GM18498 (cell line): ENCODE measurements at regions not wholly inside any gene's neighbourhood (a gene's known extent, or its start where the extent isn't known, plus 50 kb on each side); places are given as distances from the start of the nearest gene placed in this dataset.

Experiments used
- ATAC-seq: cut with Tn5 transposase; IDR thresholded peaks from one replicate; pipeline ENCODE4 v1.9.1; 2021; ENCODE audit warnings: mild to moderate bottlenecking, moderate library complexity; ENCODE audit not compliant: unreplicated experiment

DNA sequence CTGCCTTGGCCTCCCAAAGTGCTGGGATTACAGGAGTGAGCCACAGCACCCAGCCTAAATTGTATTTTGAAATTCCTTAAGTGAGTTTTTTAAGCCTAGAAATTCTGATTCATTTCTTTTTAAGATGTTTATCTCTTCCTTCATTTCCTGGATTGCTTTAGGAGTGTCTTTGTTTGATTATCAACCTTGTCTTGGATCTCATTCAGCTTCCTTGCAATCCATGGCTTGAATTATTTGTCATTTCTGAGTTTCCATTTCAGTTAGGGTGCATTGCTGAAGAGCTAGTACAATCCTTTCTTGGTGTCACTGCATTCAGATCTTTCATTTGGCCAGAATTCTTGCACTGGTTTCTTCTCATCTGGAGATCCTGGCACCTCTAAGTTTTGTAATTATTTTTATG lies 606.4 kb upstream of the ZNF804A start:
- ATAC-seq, result no peak

GRCh38 chr2:183993052-183993451 lies 605.3 kb upstream of the ZNF804A start:
- peak; percentile 51 for ATAC-seq

GRCh38 chr2:183995632-183996031 lies 602.7 kb upstream of the ZNF804A start:
- ATAC-seq, result no peak

DNA sequence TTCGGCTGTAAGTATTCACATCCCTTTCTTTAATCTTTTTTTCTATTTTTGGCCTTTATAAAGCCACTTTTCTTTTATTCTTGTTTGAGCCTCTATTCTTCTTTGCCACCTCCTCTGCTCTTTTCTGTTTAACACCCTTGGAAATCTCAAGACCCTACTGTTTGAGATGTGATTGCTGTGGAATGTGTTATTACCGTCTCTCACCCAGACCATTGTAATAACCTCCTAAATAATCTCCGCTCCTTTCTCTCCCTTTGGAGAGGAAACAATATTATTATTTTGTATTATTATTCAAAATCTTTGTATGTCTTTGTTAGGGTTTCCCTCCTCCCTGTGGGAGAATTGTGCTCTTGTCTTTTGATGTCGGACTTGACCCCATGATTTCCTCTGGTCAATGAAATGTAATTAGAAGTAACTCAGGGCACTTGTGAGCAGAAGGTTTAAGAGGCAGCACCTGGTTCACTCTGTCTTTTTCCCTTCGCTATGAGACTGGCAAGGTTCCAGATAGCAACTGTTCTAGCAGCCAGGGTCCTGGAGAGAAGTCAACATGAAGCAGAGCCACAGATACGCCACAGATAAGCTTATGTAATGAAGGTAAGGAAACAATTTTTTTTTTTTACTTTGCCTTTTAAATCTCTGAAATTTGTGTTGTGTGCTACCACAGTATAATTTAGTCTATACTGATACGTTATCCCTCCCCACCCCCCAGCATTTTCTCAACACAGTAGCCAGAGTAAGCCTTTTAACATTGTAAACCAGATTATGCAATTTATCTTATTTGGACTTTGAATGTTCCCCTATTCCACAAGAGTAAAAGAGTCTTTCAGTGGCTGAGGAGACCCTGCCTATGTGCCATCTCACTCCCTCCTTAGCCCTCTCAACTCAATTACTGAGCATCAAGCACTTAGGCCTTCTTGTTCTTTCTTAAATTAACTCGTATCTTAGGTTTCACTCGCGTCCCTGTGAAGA lies 601.2 kb upstream of the ZNF804A start:
- no peak for ATAC-seq

DNA sequence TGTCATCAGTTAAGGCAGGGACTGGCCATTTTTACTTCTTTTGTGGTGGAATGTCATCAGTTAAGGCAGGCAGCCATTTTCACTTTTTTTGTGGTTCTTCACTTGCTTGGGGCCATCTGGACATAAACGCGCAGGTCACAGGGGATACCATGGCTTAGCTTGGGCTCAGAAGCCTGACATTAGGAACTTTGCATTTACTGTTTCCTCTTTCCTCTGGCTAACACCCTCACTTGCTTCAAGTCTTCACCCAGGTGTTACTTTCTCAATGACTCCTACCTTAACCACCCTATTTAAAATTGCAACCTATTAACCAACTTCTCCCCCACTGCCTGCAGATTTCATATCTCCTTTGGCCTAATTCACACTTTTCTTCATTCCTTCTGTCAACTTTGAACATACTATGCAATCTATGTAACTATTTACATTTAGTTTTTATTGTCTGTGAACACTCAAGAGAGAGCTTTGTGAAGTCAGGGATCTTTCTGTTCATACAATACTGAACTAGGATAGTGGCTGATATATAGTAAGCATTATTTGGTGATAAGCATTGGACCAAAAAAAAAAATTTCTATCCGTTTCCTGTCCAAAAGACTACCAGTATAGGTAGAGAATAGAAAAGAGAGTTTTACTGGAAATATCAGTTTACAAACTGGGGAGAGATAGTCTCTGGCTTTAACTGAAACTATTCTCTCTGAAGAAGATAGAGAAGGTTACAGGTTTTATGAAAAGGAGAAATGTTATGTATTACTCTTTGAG lies 600.1 kb upstream of the ZNF804A start:
- ATAC-seq, result peak; percentile 96

GRCh38 chr2:183998797-183999190 lies 599.5 kb upstream of the ZNF804A start:
- ATAC-seq, result peak; percentile 31

DNA sequence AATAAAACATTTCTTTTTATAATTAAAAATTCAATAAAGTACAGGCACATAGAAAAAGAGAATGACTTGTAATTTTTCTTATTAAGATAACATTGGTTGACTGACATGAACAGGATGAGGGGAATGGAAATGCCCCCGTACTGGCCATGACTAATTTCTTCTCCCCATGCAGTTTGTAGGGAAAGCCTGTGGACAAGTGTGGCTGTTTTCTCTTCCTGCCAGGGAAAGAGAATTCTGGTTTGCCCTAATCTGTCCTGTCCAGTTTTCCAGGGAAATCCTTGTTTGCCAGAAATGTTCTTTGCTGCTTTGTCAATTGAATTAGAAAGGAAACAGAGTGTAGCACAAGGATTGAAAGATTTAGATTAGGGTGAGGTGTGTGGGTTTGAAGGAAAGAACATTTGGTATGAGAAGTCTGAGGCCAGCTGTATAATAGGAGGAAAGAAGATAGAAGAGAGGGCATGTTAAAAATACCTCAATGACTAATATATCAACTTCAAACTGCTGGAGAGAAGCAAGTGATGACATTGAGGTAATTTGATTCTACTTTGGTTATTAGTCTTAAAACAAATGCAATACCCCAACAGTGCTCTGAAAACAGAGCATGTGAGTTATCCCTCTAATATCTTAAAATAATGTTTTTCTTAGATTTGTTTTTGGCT lies 593.9 kb upstream of the ZNF804A start:
- peak; percentile 77 for ATAC-seq

DNA sequence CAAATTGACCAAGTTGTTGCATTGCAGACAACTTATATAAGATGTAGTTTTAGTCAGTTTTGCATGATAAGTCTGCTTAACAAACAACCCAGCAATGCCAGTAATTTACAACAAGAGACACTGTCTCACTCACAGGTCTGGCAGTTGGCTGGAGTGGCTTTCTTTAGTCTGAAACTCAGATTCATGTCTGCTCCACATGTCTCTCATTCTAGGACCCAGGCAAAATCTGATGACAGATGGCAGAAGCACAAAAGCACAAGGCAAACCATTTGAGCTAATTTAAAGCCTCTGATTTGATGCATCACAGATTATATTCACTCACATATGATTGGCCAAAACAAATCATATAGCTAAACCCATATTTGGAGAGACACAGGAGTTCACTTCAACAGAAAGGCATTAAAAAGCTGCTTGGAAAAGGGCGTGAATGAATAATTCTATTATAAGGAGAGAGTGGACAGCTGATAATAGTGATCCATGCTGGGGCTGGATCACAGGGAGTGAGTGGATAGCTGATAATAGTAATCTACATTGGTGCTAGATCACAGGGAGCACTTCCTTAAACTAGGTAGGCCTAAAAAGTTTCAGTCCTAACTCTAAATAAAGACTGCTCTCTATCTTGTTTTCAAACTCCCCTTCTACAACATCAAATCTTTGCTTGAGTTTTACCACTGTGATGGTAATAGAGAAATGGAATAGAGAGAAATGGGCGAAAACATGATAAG lies 593.2 kb upstream of the ZNF804A start:
- ATAC-seq, result peak; percentile 46

DNA sequence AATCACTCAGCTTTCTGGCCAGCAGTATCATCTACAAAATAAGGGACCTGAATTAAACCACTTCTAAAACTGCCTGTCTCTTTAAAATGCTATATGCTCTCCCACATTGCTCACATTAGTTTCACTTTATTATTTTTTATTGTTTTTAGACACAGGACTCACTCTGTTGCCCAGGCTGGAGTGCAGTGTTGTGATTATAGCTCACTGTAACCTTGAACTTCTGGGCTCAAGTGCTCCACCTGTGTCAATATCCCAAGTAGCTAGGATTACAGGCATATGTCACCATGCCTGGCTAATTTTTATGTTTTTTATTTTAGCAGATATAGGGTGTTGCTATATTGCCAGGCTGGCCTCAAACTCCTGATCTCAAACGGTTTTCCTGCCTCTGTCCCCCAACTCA lies 591.3 kb upstream of the ZNF804A start:
- ATAC-seq, result no peak

- no peak for ATAC-seq
These were observed 571.4 kb upstream of the ZNF804A start for GRCh38 chr2:184026961-184027360.

DNA sequence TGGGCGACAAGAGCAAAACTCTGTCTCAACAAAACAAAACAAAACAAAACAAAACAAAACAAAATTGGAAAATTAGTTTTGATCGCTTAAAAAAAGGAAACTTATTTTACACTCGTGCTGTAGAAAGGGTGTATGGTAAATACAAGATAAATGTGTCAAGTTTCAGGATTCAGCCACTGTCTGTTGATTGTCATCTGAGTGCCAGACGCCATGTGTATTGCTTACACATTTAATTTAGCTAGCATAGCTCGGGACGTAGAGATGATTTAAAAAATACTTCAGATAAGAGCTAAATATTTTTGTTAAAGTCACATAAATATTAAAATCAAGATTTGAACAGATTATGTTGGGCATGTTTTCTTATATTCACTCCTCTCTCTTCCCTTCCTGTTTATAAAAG lies 568.1 kb upstream of the ZNF804A start:
- ATAC-seq, result no peak

GRCh38 chr2:184030989-184031388 lies 567.3 kb upstream of the ZNF804A start:
- no peak for ATAC-seq

- ATAC-seq, result no peak
These were observed 566.8 kb upstream of the ZNF804A start for GRCh38 chr2:184031402-184032147.

- ATAC-seq, result no peak
These were observed 565.3 kb upstream of the ZNF804A start for GRCh38 chr2:184032983-184033382.

DNA sequence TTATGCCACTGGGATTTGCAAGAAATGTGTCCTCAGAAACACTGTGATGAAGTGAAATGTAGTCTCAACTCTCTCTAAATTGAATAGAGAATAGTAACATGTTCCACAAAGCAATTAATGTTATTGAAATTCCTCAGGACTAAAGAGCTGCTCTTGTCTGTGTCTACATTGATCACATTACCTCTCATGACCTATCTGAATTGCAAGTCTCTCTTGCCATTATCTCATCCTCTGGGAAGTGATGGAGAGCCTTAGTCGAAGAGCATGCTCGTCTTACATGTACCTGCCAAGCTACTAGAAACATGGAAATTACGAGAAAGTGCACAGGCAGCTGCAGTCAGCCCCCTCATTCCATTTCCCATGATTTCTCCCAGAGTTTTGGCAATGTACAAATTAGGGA lies 561.1 kb upstream of the ZNF804A start:
- ATAC-seq, result no peak

DNA sequence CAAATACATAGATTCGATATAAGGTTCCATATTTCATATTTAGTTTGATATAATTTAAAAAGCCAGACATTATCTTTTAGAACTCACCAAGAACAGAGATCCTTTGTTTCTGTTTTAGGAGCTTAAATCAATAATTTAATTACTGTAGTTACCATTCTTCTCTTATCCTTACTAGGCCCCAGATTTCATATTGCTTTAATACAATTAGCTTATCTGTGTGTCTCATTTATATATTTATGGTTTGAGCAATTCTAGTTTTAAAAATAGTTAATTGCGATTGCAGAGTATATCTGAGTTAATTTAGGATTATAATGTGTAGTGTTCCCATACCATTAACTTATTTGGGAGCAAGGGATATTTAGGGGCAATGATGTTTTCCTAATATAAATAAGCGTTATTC lies 558.8 kb upstream of the ZNF804A start:
- no peak for ATAC-seq

DNA sequence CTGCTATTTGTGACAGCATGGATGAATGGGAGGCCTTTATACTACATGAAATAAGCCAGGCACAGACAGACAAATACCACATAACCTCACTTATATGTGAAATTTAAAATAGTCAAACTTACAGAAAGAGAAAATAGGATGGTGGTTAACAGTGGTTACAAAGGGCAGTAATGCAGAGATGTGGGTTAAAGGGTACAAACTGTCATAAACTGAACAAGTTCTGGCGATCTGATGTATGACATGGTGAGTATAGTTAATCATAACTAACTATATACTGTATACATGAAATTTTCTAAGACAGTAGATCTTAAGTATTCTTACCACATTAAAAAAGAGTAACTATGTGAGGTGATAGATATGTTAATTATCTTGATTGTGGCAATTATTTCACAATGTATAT lies 558.1 kb upstream of the ZNF804A start:
- ATAC-seq, result no peak

DNA sequence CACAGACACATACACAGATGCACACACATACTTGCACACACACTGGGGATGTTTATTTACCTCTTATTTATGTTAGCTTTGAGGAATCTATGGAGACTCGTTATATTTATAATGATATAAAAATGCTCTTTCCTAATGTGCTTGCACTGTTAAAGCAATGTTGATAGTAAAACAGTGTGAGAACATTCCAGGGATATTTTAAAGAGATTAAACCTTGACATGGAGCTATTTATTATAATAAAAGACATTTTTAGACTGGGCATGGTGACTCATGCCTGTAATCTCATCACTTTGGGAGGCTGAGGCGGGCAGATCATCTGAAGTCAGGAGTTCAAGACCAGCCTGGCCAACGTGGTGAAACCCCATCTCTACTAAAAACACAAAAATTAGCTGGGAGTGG lies 557.3 kb upstream of the ZNF804A start:
- ATAC-seq, result no peak

DNA sequence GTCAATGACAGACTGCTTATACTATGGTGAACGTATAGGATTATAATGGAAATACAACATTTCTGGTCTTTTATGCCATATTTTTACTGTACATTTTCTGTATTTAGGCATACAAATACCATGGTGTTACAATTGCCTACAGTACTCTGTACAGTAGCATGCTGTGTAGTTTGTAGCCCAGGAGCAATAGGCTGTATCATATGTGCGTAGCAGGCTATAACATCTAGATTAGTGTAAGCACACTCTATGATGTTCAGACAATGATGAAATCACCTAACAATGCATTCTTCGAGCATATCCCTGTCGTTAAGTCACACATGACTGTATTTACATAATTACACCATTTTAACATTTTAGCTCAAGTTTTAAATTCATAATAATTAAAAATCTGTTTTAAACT lies 556.6 kb upstream of the ZNF804A start:
- no peak for ATAC-seq

DNA sequence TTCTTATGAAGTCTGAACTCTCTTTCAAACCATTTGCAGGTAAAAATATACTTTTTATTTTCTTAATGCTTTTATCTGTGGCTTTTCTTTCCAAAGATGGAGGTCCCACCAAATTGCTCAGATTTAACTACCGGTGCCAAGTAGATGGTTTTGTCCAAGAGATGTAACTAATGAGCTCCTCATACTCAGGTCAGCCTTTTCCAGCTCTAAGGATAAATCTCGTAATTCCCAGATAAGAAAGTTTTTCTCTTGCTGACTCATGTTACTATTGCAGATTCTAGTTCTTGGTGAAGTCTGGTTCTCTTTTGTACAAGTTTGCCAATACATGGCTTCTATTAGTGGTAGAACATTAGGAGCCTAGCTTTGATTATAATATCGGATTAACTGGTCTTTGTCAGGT lies 550.8 kb upstream of the ZNF804A start:
- ATAC-seq, result no peak
